ENCODE measurements at regions not wholly inside any gene's neighbourhood (a gene's known extent, or its start where the extent isn't known, plus 50 kb on each side); places are given as distances from the start of the nearest gene placed in this dataset.

DNA sequence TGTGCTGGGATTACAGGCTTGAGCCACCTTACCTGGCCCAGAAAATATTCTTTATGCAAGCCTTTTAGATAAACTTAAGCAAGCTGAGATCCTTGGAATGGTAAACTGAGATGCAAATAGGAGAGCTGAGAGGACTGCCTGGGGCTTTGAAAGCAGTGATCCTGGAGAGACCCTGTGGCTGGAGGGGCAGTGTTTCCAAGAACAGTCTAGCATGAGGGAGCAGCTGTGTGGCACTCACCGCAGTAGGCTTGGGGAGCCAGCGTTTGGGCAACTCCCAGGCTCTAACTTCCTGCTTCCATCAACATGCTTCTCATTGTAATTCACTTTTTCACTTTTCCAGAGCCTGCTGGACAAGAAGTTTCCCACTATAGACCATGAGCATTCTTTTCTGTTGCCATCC lies 144.1 kb upstream of the CELF4 start:
- DNase-seq = no peak

GRCh38 chr18:37705016-37705415 lies 139.4 kb upstream of the CELF4 start:
- DNase-seq = no peak

DNA sequence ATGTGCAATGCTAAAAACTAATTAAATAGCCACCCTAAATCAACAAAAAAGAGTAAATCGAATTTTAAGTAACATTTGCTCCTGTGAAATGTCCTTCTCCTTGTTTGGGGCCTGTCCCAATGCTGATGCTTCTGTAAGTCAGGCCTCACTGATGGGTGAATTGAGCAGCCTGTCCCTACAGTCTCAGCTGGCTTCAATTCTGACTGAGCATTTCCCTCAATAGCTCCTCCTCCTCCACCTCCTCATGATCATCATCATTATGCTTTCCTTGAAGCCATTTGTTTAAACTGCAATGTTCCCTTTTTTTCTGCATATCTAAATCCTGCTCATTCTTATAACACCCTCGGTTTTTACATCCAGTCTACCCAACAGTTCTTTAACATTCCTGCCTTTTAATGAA lies 137.2 kb upstream of the CELF4 start:
- no peak for DNase-seq

DNA sequence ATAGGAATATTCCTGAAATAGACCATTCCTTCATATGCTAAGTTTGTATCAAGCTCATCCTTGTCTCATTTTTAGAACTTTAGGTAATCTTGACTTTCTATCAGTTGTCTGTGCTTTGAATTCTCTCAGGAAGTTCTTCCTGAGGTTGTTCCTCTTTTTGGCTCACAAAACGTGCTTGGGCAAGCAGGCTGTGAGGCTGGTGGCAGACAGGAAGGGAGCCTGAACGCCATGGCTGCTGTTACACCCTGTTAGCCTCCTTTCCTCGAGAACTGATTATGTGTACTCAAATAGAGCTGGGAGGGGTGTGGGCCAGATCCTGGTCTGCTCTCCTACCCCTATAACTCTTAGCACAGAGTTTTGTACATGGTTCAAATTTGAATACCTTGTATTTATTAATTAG lies 136.4 kb upstream of the CELF4 start:
- DNase-seq = no peak

- no peak for DNase-seq
These were observed 133.0 kb upstream of the CELF4 start for GRCh38 chr18:37698508-37699040.

- DNase-seq = no peak
These were observed 128.9 kb upstream of the CELF4 start for GRCh38 chr18:37694516-37694915.

GRCh38 chr18:37691162-37691561 lies 125.6 kb upstream of the CELF4 start:
- no peak for DNase-seq

DNA sequence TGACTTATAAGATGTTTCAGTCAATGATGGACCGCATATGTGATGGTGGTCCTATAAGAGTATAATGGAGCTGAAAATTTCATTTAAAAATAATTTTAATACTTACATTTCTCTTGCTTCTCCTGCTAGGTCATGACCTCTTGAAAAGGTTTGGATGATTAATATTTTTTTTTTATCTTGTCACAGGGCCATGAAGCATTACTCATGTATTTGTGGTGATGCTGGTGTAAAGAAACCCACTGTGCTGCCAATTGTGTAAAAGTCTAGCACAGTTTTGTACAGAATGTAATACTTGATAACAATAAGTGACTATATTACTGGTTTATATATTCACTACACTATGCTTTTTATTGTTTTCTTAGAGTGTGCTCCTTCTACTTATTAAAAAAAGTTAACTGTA lies 124.2 kb upstream of the CELF4 start:
- no peak for DNase-seq

DNA sequence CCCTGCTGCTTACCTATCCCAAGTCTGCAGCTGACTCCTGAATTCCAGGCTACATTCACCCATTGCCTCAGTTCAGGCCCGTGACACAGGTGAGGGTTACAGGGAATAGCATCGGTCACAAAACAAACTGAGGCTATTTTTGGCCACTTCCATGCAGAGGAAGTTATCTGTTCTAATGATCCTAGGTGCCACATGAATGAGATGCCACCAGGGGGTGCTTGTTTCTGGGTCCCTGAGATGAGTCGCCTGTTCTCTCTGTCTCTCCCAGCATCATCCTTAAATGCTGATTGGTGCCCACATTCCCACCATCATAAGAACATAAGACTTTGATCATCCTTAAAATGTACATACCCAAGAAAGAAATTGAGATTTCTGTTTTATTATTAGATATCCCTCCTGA lies 119.0 kb upstream of the CELF4 start:
- no peak for DNase-seq

- DNase-seq = no peak
These were observed 118.6 kb upstream of the CELF4 start for GRCh38 chr18:37684183-37684582.

GRCh38 chr18:37680911-37681310 lies 115.3 kb upstream of the CELF4 start:
- no peak for DNase-seq

- DNase-seq = no peak
These were observed 110.7 kb upstream of the CELF4 start for GRCh38 chr18:37676276-37676675.

- DNase-seq = no peak
These were observed 110.1 kb upstream of the CELF4 start for GRCh38 chr18:37675699-37676098.

- no peak for DNase-seq
These were observed 109.0 kb upstream of the CELF4 start for GRCh38 chr18:37674570-37674969.

- no peak for DNase-seq
These were observed 108.1 kb upstream of the CELF4 start for GRCh38 chr18:37673671-37674070.

DNA sequence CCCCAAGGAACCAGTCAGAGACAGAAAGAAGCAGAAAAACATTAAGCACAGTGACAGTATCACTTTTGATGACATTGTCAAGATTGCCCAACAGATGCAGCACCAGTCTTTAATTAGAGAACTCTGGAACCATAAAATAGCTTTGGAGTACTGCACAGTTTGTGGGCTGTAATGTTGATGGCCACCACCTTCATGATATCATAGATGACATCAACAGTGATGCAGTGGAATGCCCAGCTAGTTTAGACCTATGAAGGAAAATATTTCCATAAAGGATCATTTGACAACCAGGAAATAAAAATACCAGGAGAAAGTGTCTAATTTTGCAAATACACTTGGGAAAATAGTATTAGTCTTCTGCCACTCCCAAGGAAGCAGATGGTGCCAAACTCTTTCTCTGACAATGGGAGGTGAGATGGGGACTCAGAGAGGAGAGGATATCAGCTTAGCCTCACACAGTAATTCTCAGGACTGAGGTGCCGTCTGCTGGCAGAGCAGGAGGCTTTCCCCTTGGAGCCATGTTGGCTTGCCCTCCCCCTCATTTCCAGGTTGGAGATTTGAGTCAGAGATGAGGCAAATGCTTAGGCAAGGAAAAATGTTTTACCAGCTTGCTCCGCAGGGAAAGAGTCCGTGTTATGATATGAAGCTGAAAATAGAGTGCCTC lies 107.5 kb upstream of the CELF4 start:
- DNase-seq = no peak

DNA sequence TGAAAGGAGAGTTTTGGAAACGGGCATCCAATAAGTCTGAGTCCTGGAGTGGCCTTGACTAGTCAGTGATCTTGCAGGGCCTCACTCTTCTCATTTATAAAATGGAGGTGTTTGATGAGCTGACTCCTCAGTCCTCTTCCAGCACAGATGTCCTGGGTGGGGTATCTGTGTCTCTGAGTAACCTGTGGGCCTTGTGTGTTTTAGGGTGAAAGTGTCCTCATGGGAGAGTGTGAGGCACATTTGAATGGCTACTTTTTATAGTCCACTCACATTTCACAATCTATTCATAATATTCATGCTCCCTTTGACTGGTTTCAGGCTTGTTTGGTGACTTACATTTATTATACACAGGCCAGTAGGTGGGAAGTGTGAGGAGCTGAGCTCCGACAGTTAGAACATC lies 106.4 kb upstream of the CELF4 start:
- DNase-seq = no peak

- DNase-seq = no peak
These were observed 105.9 kb upstream of the CELF4 start for GRCh38 chr18:37671530-37671929.

- no peak for DNase-seq
These were observed 105.5 kb upstream of the CELF4 start for GRCh38 chr18:37671119-37671518.

DNA sequence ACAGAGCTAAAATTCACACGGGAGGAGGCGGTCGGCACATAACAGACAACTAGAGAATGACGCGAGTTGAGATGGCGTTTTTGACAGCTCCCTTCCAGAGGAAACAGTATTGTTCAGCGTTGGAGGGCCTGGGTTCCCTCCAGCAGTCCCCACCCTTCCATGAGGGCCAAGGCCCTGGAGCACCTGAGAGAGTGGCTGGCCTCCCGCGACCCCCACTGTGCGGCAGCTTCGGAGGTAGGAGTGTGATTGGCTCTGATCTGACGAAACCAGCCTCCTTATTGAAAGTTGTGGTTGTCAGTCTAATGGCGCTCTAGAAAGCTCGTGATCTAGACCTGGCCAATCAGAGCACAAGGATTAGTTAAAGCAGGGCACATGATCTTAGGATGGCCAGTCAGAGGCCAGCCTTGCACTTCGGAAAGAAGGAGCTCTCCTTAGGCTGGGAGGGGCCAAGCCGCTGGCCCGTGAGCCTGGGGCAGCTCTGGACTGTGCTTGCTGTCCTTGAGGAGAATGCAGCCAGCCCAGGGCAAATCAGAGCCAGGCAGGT lies 104.5 kb upstream of the CELF4 start:
- no peak for DNase-seq

DNA sequence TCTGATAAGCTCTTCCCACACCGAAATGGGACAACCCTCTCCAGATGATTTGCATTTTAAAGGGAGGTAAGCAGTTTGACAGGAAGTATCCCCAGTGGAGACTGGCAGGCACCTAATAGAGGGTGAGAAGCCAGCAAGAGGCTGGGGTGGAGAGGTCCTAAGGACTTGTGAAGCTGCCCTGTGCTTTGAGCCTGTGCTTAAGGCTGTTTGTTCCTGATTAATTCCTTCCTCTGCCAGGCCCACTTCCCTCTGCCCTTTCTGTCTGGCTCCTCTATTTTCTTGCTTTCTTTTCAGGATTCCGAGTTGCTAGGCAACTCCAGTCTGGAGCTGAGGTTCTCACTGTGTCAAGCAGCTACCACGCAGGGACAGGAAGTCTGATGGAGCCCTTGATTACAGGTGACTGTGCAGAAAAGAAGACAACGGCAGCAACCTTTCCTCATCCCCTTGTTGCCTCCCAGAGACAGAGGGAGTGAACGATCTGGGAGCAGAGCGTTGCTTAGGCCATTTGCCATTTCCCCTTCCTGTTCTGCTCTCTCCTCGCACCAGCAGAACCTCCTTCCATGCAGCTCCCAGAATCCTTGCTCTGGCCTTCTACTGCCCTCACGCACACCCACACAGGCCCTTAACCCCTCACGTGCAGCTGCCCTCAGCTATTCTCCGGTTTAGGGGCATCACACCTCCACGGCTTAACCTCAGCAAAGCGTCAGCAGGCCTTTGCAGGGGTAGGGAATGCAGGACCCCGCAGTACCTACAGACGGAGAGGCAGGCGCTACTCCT lies 103.6 kb upstream of the CELF4 start:
- DNase-seq = no peak

DNA sequence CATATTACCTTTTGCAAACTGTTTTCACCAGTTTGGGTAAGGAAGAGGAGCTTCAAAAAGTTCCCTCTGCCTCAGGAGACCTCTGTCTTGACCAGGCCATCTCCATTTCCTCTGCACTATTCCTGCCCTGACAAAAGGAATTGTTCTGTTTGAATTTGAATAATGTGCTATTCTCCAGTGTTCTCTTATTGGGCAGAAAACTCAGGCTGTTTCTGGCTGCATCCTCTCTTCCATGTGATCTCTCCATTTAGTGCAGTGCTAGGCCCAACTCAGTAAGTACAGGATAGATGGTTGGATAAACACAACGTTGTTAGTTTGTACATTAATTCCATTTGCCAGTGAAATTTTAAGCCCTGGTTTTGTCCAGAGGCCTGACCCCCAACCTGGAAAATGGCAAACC lies 102.2 kb upstream of the CELF4 start:
- no peak for DNase-seq

- DNase-seq = no peak
These were observed 101.4 kb upstream of the CELF4 start for GRCh38 chr18:37666991-37667390.

GRCh38 chr18:37666451-37666850 lies 100.9 kb upstream of the CELF4 start:
- no peak for DNase-seq

Measured in CD4-positive, alpha-beta T cell treated with Interleukin-17A for 4 hours (primary cell).